ENCODE measurements at regions not wholly inside any gene's neighbourhood (a gene's known extent, or its start where the extent isn't known, plus 50 kb on each side); places are given as distances from the start of the nearest gene placed in this dataset.

DNA sequence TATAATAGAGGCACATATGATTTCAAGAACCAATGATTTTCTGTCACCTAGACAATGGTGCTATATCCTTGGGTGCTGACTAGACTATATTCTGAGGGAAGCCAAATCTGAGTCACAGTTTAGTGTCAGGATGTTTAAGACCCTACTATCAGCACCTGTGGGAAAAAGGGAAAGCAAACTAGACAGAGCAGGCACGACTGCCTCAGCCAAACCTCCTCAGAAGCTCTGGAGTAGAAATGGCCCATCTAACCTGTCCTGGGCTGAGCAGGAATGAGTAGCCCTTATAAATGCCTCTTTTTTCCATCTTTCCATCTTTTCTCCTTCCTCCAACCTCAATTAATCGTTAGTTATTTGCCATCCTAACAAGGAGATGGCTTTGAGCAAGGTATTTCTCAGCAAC lies 80.4 kb upstream of the TECRL start:
- no peak overlapping the region for H2BK12ac ChIP-seq (ENCODE audit: low read length)
- H4K91ac ChIP-seq (ENCODE audit: low read depth, low read length) = no peak overlapping the region
- no peak for DNase-seq
- H3K14ac ChIP-seq (ENCODE audit: low read length) = no peak overlapping the region
- no peak overlapping the region for H2BK120ac ChIP-seq (ENCODE audit: insufficient read depth, low read length, poor library complexity)
- H4K8ac ChIP-seq (ENCODE audit: low read depth, low read length) = no peak overlapping the region
- H2BK5ac ChIP-seq (ENCODE audit: low read depth, low read length, poor library complexity) = no peak overlapping the region
- no peaks in the 10 kb centered on the region for H3K36me3 ChIP-seq (ENCODE audit: control insufficient read depth in 1 of 2, insufficient read depth in 2 of 2, low read length in 2 of 2)
- 100% methylated on average over 1 of the region's 2 CpGs for WGBS (ENCODE audit: extremely low coverage, insufficient coverage, insufficient read length)
- no peak overlapping the region for H2AFZ ChIP-seq (ENCODE audit: insufficient read depth, low read length, poor library complexity)
- H2AK5ac ChIP-seq (ENCODE audit: low read length) = no peak overlapping the region
- no peaks in the 10 kb centered on the region for H3K79me1 ChIP-seq (ENCODE audit: low read length)
- H3K18ac ChIP-seq (ENCODE audit: low read length) = no peak overlapping the region
- no peaks in the 10 kb centered on the region for H3K27me3 ChIP-seq (ENCODE audit: insufficient read depth, low read length)
- H3K9ac ChIP-seq (ENCODE audit: low read length) = no peak overlapping the region
- H3K4me3 ChIP-seq (ENCODE audit: low read depth, low read length) = no peak overlapping the region
- no peak overlapping the region for H4K12ac ChIP-seq (ENCODE audit: low read depth, low read length)
- H3K4me1 ChIP-seq (ENCODE audit: control insufficient read depth in 1 of 2, insufficient read depth in 2 of 2, low read length in 2 of 2) = no peaks in the 10 kb centered on the region
- no peak overlapping the region for H3K23ac ChIP-seq (ENCODE audit: low read length)
- no peak overlapping the region for H3K4ac ChIP-seq (ENCODE audit: low read depth, low read length)
- no peaks in the 10 kb centered on the region for H3K9me3 ChIP-seq (ENCODE audit: insufficient read depth, low read depth, low read length)
- no peak overlapping the region for H3K4me2 ChIP-seq (ENCODE audit: low read length)
- no peak overlapping the region for H3K27ac ChIP-seq (ENCODE audit: low read depth, low read length)
- H3K79me2 ChIP-seq (ENCODE audit: control insufficient read depth, insufficient read depth, low read length, poor library complexity) = no peaks in the 10 kb centered on the region

DNA sequence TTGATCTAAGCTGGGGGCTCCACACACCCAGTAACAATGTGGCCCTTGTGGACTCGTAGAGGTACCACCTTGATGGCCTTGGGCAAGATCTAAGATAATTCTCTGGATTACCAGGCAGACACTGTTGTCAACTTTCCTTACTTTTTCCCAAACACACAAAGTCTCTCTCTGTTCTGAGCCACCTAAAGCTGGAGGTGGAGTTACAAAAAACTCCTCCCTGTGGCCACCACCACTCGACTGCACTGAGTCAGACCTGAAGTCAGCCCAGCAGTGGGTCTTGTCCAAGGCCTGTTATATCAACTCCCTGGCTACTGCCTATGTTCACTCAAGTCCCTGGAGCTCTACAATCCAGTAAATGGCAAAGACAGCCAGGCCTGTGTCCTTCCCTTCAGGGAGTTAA lies 70.1 kb upstream of the TECRL start:
- Histone ChIP-seq H3K27ac (ENCODE audit: low read depth, low read length) (no peak overlapping the region), H4K12ac (ENCODE audit: low read depth, low read length) (no peak overlapping the region), H3K79me1 (ENCODE audit: low read length) (no peaks in the 10 kb centered on the region), H2BK12ac (ENCODE audit: low read length) (no peak overlapping the region), H3K4me1 (ENCODE audit: control insufficient read depth in 1 of 2, insufficient read depth in 2 of 2, low read length in 2 of 2) (peaks cover 2 to 4% of the 10 kb centered on the region in 2 experiments), H3K4me2 (ENCODE audit: low read length) (no peak overlapping the region), H3K9ac (ENCODE audit: low read length) (no peak overlapping the region), H2AK5ac (ENCODE audit: low read length) (no peak overlapping the region), H3K4me3 (ENCODE audit: low read depth, low read length) (no peak overlapping the region), H4K8ac (ENCODE audit: low read depth, low read length) (no peak overlapping the region), H4K91ac (ENCODE audit: low read depth, low read length) (no peak overlapping the region), H3K18ac (ENCODE audit: low read length) (no peak overlapping the region), H3K79me2 (ENCODE audit: control insufficient read depth, insufficient read depth, low read length, poor library complexity) (no peaks in the 10 kb centered on the region), H2BK120ac (ENCODE audit: insufficient read depth, low read length, poor library complexity) (no peak overlapping the region), H2AFZ (ENCODE audit: insufficient read depth, low read length, poor library complexity) (no peak overlapping the region), H2BK5ac (ENCODE audit: low read depth, low read length, poor library complexity) (no peak overlapping the region), H3K27me3 (ENCODE audit: insufficient read depth, low read length) (no peaks in the 10 kb centered on the region), H3K9me3 (ENCODE audit: insufficient read depth, low read depth, low read length) (no peaks in the 10 kb centered on the region), H3K14ac (ENCODE audit: low read length) (no peak overlapping the region), H3K23ac (ENCODE audit: low read length) (no peak overlapping the region), H3K36me3 (ENCODE audit: control insufficient read depth in 1 of 2, insufficient read depth in 2 of 2, low read length in 2 of 2) (no peaks in the 10 kb centered on the region), H3K4ac (ENCODE audit: low read depth, low read length) (no peak overlapping the region)
- DNase-seq = no peak
- WGBS (ENCODE audit: extremely low coverage, insufficient coverage, insufficient read length) = no CpG with 5 or more reads among the region's 2 CpGs

DNA sequence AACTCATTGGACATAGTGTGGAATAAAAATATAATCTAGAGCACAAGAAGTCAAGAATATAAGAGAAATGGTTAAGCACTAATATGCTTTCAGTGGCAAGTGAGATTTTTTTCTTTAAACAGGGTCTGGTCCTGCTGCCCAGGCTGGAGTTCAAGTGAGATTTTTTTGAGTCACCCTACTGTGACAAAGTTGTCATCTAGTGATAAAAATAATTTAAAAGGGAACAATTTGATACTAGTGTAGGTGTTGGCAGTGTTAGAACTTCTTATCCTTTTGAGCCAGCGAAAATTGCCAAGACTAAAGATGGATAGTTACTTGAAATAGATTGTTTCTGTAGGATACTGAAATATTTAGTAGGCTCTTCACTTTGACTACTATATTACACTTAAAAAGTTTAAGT lies 67.9 kb upstream of the TECRL start:
- H4K91ac ChIP-seq (ENCODE audit: low read depth, low read length) = no peak overlapping the region
- H3K27ac ChIP-seq (ENCODE audit: low read depth, low read length) = no peak overlapping the region
- H2BK5ac ChIP-seq (ENCODE audit: low read depth, low read length, poor library complexity) = no peak overlapping the region
- no peaks in the 10 kb centered on the region for H3K27me3 ChIP-seq (ENCODE audit: insufficient read depth, low read length)
- H3K4me2 ChIP-seq (ENCODE audit: low read length) = no peak overlapping the region
- no peak overlapping the region for H2BK12ac ChIP-seq (ENCODE audit: low read length)
- DNase-seq = no peak
- H3K23ac ChIP-seq (ENCODE audit: low read length) = no peak overlapping the region
- no peak overlapping the region for H4K12ac ChIP-seq (ENCODE audit: low read depth, low read length)
- H3K4ac ChIP-seq (ENCODE audit: low read depth, low read length) = no peak overlapping the region
- peaks cover 0 to 3% of the 10 kb centered on the region in 2 experiments for H3K4me1 ChIP-seq (ENCODE audit: control insufficient read depth in 1 of 2, insufficient read depth in 2 of 2, low read length in 2 of 2)
- H3K79me1 ChIP-seq (ENCODE audit: low read length) = no peaks in the 10 kb centered on the region
- no peaks in the 10 kb centered on the region for H3K79me2 ChIP-seq (ENCODE audit: control insufficient read depth, insufficient read depth, low read length, poor library complexity)
- H3K14ac ChIP-seq (ENCODE audit: low read length) = no peak overlapping the region
- H3K4me3 ChIP-seq (ENCODE audit: low read depth, low read length) = no peak overlapping the region
- H3K36me3 ChIP-seq (ENCODE audit: control insufficient read depth in 1 of 2, insufficient read depth in 2 of 2, low read length in 2 of 2) = no peaks in the 10 kb centered on the region
- no peak overlapping the region for H3K18ac ChIP-seq (ENCODE audit: low read length)
- H2AFZ ChIP-seq (ENCODE audit: insufficient read depth, low read length, poor library complexity) = no peak overlapping the region
- no peak overlapping the region for H3K9ac ChIP-seq (ENCODE audit: low read length)
- H3K9me3 ChIP-seq (ENCODE audit: insufficient read depth, low read depth, low read length) = no peaks in the 10 kb centered on the region
- no peak overlapping the region for H2AK5ac ChIP-seq (ENCODE audit: low read length)
- H2BK120ac ChIP-seq (ENCODE audit: insufficient read depth, low read length, poor library complexity) = no peak overlapping the region
- WGBS (ENCODE audit: extremely low coverage, insufficient coverage, insufficient read length) = no CpG with 5 or more reads among the region's 1 CpG
- no peak overlapping the region for H4K8ac ChIP-seq (ENCODE audit: low read depth, low read length)

DNA sequence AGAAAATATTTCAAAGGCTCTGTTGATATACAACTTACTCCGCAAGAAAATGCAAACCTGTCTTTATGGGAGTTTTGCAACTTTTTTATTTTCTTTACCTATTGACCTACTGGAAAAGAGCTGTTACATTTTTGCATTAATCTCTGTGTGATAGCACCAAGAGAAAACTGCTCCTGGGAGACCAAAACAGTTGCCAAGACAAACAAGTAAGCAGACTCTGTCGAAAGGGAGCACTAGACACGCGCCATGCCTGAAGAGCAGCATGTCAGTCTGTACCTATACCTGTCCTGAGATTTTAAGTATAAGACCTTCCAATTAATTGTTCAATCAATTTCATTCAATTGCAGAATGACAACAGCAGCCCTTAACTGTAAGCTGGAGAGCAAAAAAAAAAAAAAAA lies 56.0 kb upstream of the TECRL start:
- Histone ChIP-seq H3K4ac (ENCODE audit: low read depth, low read length) (no peak overlapping the region), H4K91ac (ENCODE audit: low read depth, low read length) (no peak overlapping the region), H4K12ac (ENCODE audit: low read depth, low read length) (no peak overlapping the region), H4K8ac (ENCODE audit: low read depth, low read length) (no peak overlapping the region), H3K4me2 (ENCODE audit: low read length) (no peak overlapping the region), H3K14ac (ENCODE audit: low read length) (no peak overlapping the region), H2AK5ac (ENCODE audit: low read length) (no peak overlapping the region), H3K27ac (ENCODE audit: low read depth, low read length) (no peak overlapping the region), H3K79me2 (ENCODE audit: control insufficient read depth, insufficient read depth, low read length, poor library complexity) (no peaks in the 10 kb centered on the region), H3K36me3 (ENCODE audit: control insufficient read depth in 1 of 2, insufficient read depth in 2 of 2, low read length in 2 of 2) (no peaks in the 10 kb centered on the region), H3K18ac (ENCODE audit: low read length) (no peak overlapping the region), H2AFZ (ENCODE audit: insufficient read depth, low read length, poor library complexity) (no peak overlapping the region), H3K23ac (ENCODE audit: low read length) (no peak overlapping the region), H2BK120ac (ENCODE audit: insufficient read depth, low read length, poor library complexity) (no peak overlapping the region), H3K4me1 (ENCODE audit: control insufficient read depth in 1 of 2, insufficient read depth in 2 of 2, low read length in 2 of 2) (no peaks in the 10 kb centered on the region), H3K4me3 (ENCODE audit: low read depth, low read length) (no peak overlapping the region), H3K27me3 (ENCODE audit: insufficient read depth, low read length) (no peaks in the 10 kb centered on the region), H3K9me3 (ENCODE audit: insufficient read depth, low read depth, low read length) (no peaks in the 10 kb centered on the region), H2BK12ac (ENCODE audit: low read length) (no peak overlapping the region), H2BK5ac (ENCODE audit: low read depth, low read length, poor library complexity) (no peak overlapping the region), H3K9ac (ENCODE audit: low read length) (no peak overlapping the region), H3K79me1 (ENCODE audit: low read length) (no peaks in the 10 kb centered on the region)
- no peak for DNase-seq
- WGBS (ENCODE audit: extremely low coverage, insufficient coverage, insufficient read length) = no CpG with 5 or more reads among the region's 4 CpGs
